Stomach (tissue), 4 donors: ENCODE measurements at regions not wholly inside any gene's neighbourhood (a gene's known extent, or its start where the extent isn't known, plus 50 kb on each side); places are given as distances from the start of the nearest gene placed in this dataset.

Experiments used
- CTCF ChIP-seq, 7 experiments: fragments of 450-650 bp in 4 of 7; fragments of 200-600 bp in 3 of 7; sonication (generic) in 3 of 7; IDR thresholded peaks; one replicate each; pipeline ENCODE4 v1.5.1; 2016 to 2019; ENCODE audit warnings: antibody characterized with exemption in 7 of 7, control low read depth in 2 of 7, mild to moderate bottlenecking in 1 of 7
- EP300 ChIP-seq: sonication (generic); formaldehyde crosslinking; IDR thresholded peaks from one replicate; pipeline ENCODE4 v1.6.1; 2017; ENCODE audit warnings: antibody characterized with exemption
- POLR2A ChIP-seq, 4 donors: fragments of 450-650 bp; IDR thresholded peaks; one replicate each; pipeline ENCODE4 v1.6.1; 2016; ENCODE audit warnings: antibody characterized with exemption in 4 of 4, control low read depth in 2 of 4, mild to moderate bottlenecking in 1 of 4, moderate library complexity in 1 of 4
- POLR2AphosphoS5 ChIP-seq, 3 donors: sonication (generic); formaldehyde crosslinking; IDR thresholded peaks; one replicate each; pipeline ENCODE4 v1.6.1; 2016; ENCODE audit warnings: antibody characterized with exemption in 3 of 3

DNA sequence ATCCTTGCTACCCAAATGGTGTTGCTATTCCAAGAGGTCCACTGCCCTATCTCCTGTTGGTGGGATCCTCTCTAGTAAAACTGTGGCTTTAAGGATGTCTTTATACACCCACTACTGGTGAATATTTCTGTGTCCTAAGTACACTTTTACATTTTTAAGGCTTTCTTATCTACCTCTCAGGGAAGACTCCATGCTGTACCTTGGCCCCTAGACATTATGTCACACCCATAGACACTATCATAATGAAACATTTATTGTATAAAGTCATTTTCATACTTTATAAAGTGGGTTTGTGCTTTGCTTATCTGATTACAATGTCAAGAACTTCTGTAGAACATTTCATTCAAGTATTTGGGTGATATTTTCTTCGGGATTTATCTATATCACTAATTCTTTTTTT lies 270.3 kb upstream of the SNX7 start:
- TF ChIP-seq CTCF (IDR thresholded peaks at IDR 0.05) (no peak), POLR2AphosphoS5 (IDR thresholded peaks at IDR 0.05) (no peak), EP300 (no peak), POLR2A (IDR thresholded peaks at IDR 0.05) (no peak)
